Activated T-helper 2 cell treated with anti-CD3 and anti-CD28 coated beads, Interferon-gamma antibody, Interleukin-2, Interleukin-4, amounts not matched to agents 10 μg/mL and 5 μg/mL and 100 μg/mL, durations not matched to agents 14 hours and 24 hours and 36 hours (primary cell): ENCODE measurements at regions not wholly inside any gene's neighbourhood (a gene's known extent, or its start where the extent isn't known, plus 50 kb on each side); places are given as distances from the start of the nearest gene placed in this dataset.

ENCODE experiments used
- DNase-seq: peaks from one replicate; pipeline ENCODE4 v3.0.0; 2021; ENCODE audit warnings: low spot score
- H3K27ac Mint-ChIP-seq: one replicate; pipeline ENCODE4 v1.8.0; 2021; ENCODE audit warnings: mixed read lengths
- H3K27me3 Mint-ChIP-seq: one replicate; pipeline ENCODE4 v1.8.0; 2021; ENCODE audit warnings: low read depth, mixed read lengths
- H3K36me3 Mint-ChIP-seq: one replicate; pipeline ENCODE4 v1.8.0; 2021; ENCODE audit warnings: low read depth, mixed read lengths
- H3K4me1 Mint-ChIP-seq: one replicate; pipeline ENCODE4 v1.8.0; 2021; ENCODE audit warnings: low read depth, mixed read lengths
- H3K4me3 Mint-ChIP-seq: one replicate; pipeline ENCODE4 v1.8.0; 2021; ENCODE audit warnings: low read depth, mild to moderate bottlenecking, moderate library complexity, mixed read lengths
- H3K9me3 Mint-ChIP-seq: one replicate; pipeline ENCODE4 v1.8.0; 2021; ENCODE audit warnings: mixed read lengths
- intact Hi-C: fragments of 100-400 bp; cut with micrococcal nuclease; formaldehyde crosslinking; loops from one replicate; pipeline ENCODE4 v1.15.1; 2023

- H3K9me3 Mint-ChIP-seq = peaks cover 16% of the 10 kb centered on the region
- peaks cover 54% of the 10 kb centered on the region for H3K4me1 Mint-ChIP-seq
- intact Hi-C loops = loop anchor here (10.0 kb wide), 2 partner anchors 599 to 969 kb away; partner anchors contain the start of gene JARID2
- peak overlapping the region; percentile 92 for H3K27ac Mint-ChIP-seq
- H3K36me3 Mint-ChIP-seq = peaks cover 18% of the 10 kb centered on the region
- H3K4me3 Mint-ChIP-seq = no peak overlapping the region
- no peaks in the 10 kb centered on the region for H3K27me3 Mint-ChIP-seq
- no peak for DNase-seq
Observed at GRCh38 chr6:14276071-14276470, 158.5 kb downstream of the CD83 start.

- Mint-ChIP-seq H3K9me3 (peaks cover 16% of the 10 kb centered on the region), H3K4me1 (peaks cover 49% of the 10 kb centered on the region), H3K4me3 (peak overlapping the region; percentile 22), H3K27me3 (no peaks in the 10 kb centered on the region), H3K27ac (peak overlapping the region; percentile 92), H3K36me3 (peaks cover 18% of the 10 kb centered on the region)
- peak; percentile 35 for DNase-seq
- intact Hi-C loops = loop anchor here (1.0 to 10.0 kb wide), 3 partner anchors 147 to 968 kb away; partner anchors contain the start of gene JARID2
Observed at GRCh38 chr6:14276667-14277404, 159.3 kb downstream of the CD83 start.

GRCh38 chr6:14277405-14277930 lies 159.9 kb downstream of the CD83 start:
- Mint-ChIP-seq H3K27me3 (no peaks in the 10 kb centered on the region), H3K27ac (peak overlapping the region; percentile 92), H3K4me3 (peak overlapping the region; percentile 65), H3K4me1 (peaks cover 44% of the 10 kb centered on the region), H3K36me3 (peaks cover 14% of the 10 kb centered on the region), H3K9me3 (peaks cover 11% of the 10 kb centered on the region)
- intact Hi-C loops = loop anchor here (1.0 to 10.0 kb wide), 3 partner anchors 147 to 967 kb away; partner anchors contain the start of gene JARID2
- DNase-seq = no peak

- no peak for DNase-seq
- Mint-ChIP-seq H3K9me3 (peaks cover 8% of the 10 kb centered on the region), H3K4me3 (no peak overlapping the region), H3K4me1 (peaks cover 44% of the 10 kb centered on the region), H3K36me3 (peaks cover 11% of the 10 kb centered on the region), H3K27ac (peak overlapping the region; percentile 92), H3K27me3 (no peaks in the 10 kb centered on the region)
- intact Hi-C loops = loop anchor here (10.0 kb wide), 2 partner anchors 597 to 967 kb away; partner anchors contain the start of gene JARID2
Observed at GRCh38 chr6:14278006-14278405, 160.4 kb downstream of the CD83 start.

GRCh38 chr6:14278446-14278845 lies 160.9 kb downstream of the CD83 start:
- H3K27ac Mint-ChIP-seq = no peak overlapping the region
- H3K4me3 Mint-ChIP-seq = no peak overlapping the region

GRCh38 chr6:14280006-14280510 lies 162.5 kb downstream of the CD83 start:
- Mint-ChIP-seq H3K4me3 (no peak overlapping the region), H3K36me3 (peaks cover 9% of the 10 kb centered on the region), H3K27me3 (no peaks in the 10 kb centered on the region), H3K9me3 (peaks cover 5% of the 10 kb centered on the region), H3K27ac (no peak overlapping the region), H3K4me1 (peaks cover 33% of the 10 kb centered on the region)
- DNase-seq = no peak
- intact Hi-C loops = no loop called here

More at GRCh38 chr6:14278446-14278845, 160.9 kb downstream of the CD83 start:
- Mint-ChIP-seq H3K9me3 (peaks cover 5% of the 10 kb centered on the region), H3K36me3 (peaks cover 9% of the 10 kb centered on the region), H3K27me3 (no peaks in the 10 kb centered on the region), H3K4me1 (peaks cover 44% of the 10 kb centered on the region)
- intact Hi-C loops = loop anchor here (10.0 kb wide), 2 partner anchors 596 to 966 kb away; partner anchors contain the start of gene JARID2
- no peak for DNase-seq

- no peak overlapping the region for H3K4me3 Mint-ChIP-seq
- intact Hi-C loops = no loop called here
- peaks cover 5% of the 10 kb centered on the region for H3K9me3 Mint-ChIP-seq
- peaks cover 25% of the 10 kb centered on the region for H3K4me1 Mint-ChIP-seq
- DNase-seq = no peak
- H3K27ac Mint-ChIP-seq = no peak overlapping the region
- no peaks in the 10 kb centered on the region for H3K27me3 Mint-ChIP-seq
- peaks cover 9% of the 10 kb centered on the region for H3K36me3 Mint-ChIP-seq
Observed at GRCh38 chr6:14280766-14281293, 163.3 kb downstream of the CD83 start.

- Mint-ChIP-seq H3K9me3 (peaks cover 5% of the 10 kb centered on the region), H3K36me3 (peaks cover 9% of the 10 kb centered on the region), H3K4me3 (no peak overlapping the region), H3K27me3 (no peaks in the 10 kb centered on the region), H3K27ac (no peak overlapping the region), H3K4me1 (peaks cover 13% of the 10 kb centered on the region)
- intact Hi-C loops = no loop called here
- DNase-seq = no peak
Observed at GRCh38 chr6:14281811-14282660, 164.5 kb downstream of the CD83 start.

GRCh38 chr6:14282854-14283505 lies 165.4 kb downstream of the CD83 start:
- H3K27ac Mint-ChIP-seq = no peak overlapping the region

GRCh38 chr6:14283600-14284235 lies 166.1 kb downstream of the CD83 start:
- intact Hi-C loops = no loop called here

More at GRCh38 chr6:14282854-14283505, 165.4 kb downstream of the CD83 start:
- DNase-seq = no peak
- H3K4me1 Mint-ChIP-seq = peaks cover 3% of the 10 kb centered on the region
- H3K4me3 Mint-ChIP-seq = no peak overlapping the region
- intact Hi-C loops = no loop called here
- peaks cover 5% of the 10 kb centered on the region for H3K9me3 Mint-ChIP-seq
- H3K36me3 Mint-ChIP-seq = peaks cover 9% of the 10 kb centered on the region
- H3K27me3 Mint-ChIP-seq = no peaks in the 10 kb centered on the region

GRCh38 chr6:14284969-14285590 lies 167.5 kb downstream of the CD83 start:
- H3K27ac Mint-ChIP-seq = no peak overlapping the region
- H3K4me1 Mint-ChIP-seq = peaks cover 7% of the 10 kb centered on the region
- no peak for DNase-seq
- peaks cover 8% of the 10 kb centered on the region for H3K9me3 Mint-ChIP-seq
- no peaks in the 10 kb centered on the region for H3K27me3 Mint-ChIP-seq
- intact Hi-C loops = no loop called here
- no peak overlapping the region for H3K4me3 Mint-ChIP-seq
- peaks cover 6% of the 10 kb centered on the region for H3K36me3 Mint-ChIP-seq

More at GRCh38 chr6:14283600-14284235, 166.1 kb downstream of the CD83 start:
- no peak overlapping the region for H3K27ac Mint-ChIP-seq
- no peaks in the 10 kb centered on the region for H3K27me3 Mint-ChIP-seq
- DNase-seq = no peak
- H3K9me3 Mint-ChIP-seq = peaks cover 5% of the 10 kb centered on the region
- peaks cover 9% of the 10 kb centered on the region for H3K36me3 Mint-ChIP-seq
- no peak overlapping the region for H3K4me3 Mint-ChIP-seq
- H3K4me1 Mint-ChIP-seq = no peaks in the 10 kb centered on the region
